ENCODE measurements at regions not wholly inside any gene's neighbourhood (a gene's known extent, or its start where the extent isn't known, plus 50 kb on each side); places are given as distances from the start of the nearest gene placed in this dataset.
"Not testable (repeated sequence)": the region's sequence is repeated elsewhere in the genome, so short reads cannot be mapped to it uniquely, and the experiment has no call there.

GRCh38 chr16:50448981-50449380, 80.2 kb upstream of the BRD7 start:
- no peak for DNase-seq

- DNase-seq = no peak
Measured at GRCh38 chr16:50448522-50448921, 79.7 kb upstream of the BRD7 start.

- DNase-seq = not testable (repeated sequence)
Measured at GRCh38 chr16:50447386-50447785, 78.6 kb upstream of the BRD7 start.

GRCh38 chr16:50446861-50447260, 78.1 kb upstream of the BRD7 start:
- DNase-seq = no peak

- DNase-seq = no peak
Measured at GRCh38 chr16:50445621-50446555, 77.1 kb upstream of the BRD7 start.

GRCh38 chr16:50444526-50444925, 75.7 kb upstream of the BRD7 start:
- DNase-seq = no peak

- DNase-seq = no peak
Measured at GRCh38 chr16:50442221-50442620, 73.4 kb upstream of the BRD7 start.

- DNase-seq = peak in 1 of 3 experiments; percentile 1
Measured at GRCh38 chr16:50441486-50442157, 72.8 kb upstream of the BRD7 start.

- no peak for DNase-seq
Measured at GRCh38 chr16:50440991-50441390, 72.2 kb upstream of the BRD7 start.

- no peak for DNase-seq
Measured at GRCh38 chr16:50440531-50440930, 71.7 kb upstream of the BRD7 start.

GRCh38 chr16:50437769-50438437, 69.1 kb upstream of the BRD7 start:
- DNase-seq = no peak

GRCh38 chr16:50436271-50436670, 67.5 kb upstream of the BRD7 start:
- no peak for DNase-seq

- DNase-seq = no peak
Measured at GRCh38 chr16:50434872-50435478, 66.2 kb upstream of the BRD7 start.

GRCh38 chr16:50430076-50430475, 61.3 kb upstream of the BRD7 start:
- DNase-seq = no peak

- no peak for DNase-seq
Measured at GRCh38 chr16:50428742-50429141, 60.0 kb upstream of the BRD7 start.

GRCh38 chr16:50428116-50428515, 59.3 kb upstream of the BRD7 start:
- no peak for DNase-seq

GRCh38 chr16:50427107-50427506, 58.3 kb upstream of the BRD7 start:
- no peak for DNase-seq

GRCh38 chr16:50425648-50426047, 56.9 kb upstream of the BRD7 start:
- DNase-seq = no peak

GRCh38 chr16:50425044-50425443, 56.3 kb upstream of the BRD7 start:
- DNase-seq = no peak

- DNase-seq = no peak
Measured at GRCh38 chr16:50422926-50423325, 54.1 kb upstream of the BRD7 start.

- no peak for DNase-seq
Measured at GRCh38 chr16:50419116-50419515, 50.3 kb upstream of the BRD7 start.
